GM19438 (cell line): ENCODE measurements at regions not wholly inside any gene's neighbourhood (a gene's known extent, or its start where the extent isn't known, plus 50 kb on each side); places are given as distances from the start of the nearest gene placed in this dataset.
"Not testable (repeated sequence)": the region's sequence is repeated elsewhere in the genome, so short reads cannot be mapped to it uniquely, and the experiment has no call there.

Experiments used
- ATAC-seq: cut with Tn5 transposase; IDR thresholded peaks from one replicate; pipeline ENCODE4 v1.9.1; 2021; ENCODE audit warnings: low read depth; ENCODE audit not compliant: unreplicated experiment

DNA sequence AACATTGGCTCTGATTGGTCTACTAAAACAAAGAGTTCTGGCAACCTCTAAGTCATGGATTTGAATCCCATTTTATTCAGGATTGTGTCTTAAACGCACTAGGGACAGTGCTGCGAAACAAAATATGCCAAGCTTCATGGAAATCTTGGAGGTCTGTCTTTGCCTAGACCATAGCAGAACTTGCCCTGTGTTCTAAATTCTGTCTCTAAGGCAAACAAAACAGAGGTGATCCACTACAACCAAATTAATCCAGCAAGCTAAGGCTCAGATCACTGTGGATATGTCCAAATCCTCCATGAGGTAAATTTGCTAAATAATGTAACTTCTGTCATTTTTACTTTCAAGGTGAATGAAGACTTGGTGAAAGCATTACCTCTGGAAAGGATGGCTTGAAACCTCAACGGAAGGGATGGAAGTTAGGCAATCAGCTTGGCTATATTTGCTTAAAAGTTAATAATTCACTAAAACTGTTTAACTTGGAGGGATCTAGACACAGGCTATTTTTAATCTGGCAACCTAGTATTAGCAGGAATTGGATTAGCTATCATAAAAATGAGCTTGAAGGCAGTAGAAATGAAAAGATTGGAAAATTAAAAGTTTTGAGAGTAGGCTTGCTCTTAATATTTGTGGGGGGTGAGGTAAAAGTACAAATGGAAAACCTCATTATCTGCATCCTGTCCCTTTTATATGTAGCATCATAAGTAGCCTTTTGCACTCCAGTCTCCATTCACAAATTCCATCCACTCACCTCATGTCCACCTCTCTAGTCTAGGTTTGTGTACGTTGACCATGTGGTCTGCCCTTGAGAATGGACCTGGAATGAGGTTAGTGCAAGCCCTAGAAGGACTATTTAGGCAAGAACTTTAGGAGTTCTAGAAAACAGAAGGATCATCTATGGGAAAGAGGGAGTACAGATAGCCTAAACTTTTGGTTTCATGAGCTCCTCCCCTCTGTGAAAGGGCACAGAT lies 176.2 kb downstream of the SMC2 start:
- no peak for ATAC-seq

DNA sequence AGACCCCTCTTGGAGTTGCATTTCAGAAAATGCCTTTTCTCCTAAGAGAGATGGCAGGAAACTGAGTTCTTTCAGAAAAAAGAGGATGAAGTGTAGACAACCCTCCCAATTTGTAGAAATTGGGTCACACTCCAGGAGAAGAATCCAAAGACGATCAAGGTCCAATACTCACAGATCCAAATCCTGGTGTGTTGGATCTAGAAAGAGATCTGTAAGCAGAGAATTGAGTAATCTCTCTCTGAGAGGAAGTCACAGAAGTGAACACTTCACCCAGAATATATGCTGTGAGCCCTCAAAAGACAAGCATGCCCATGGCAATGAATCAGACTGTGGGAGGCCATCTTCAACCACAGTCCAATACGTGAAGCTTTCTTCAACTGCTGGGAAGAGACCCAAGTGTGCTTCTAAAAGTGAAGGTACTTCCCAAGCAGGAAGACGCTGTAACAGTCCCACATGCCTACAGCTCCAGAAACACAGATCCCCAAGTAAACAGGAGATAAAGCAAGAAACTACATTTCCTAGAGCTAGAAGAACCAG lies 182.7 kb downstream of the SMC2 start:
- ATAC-seq, result no peak

DNA sequence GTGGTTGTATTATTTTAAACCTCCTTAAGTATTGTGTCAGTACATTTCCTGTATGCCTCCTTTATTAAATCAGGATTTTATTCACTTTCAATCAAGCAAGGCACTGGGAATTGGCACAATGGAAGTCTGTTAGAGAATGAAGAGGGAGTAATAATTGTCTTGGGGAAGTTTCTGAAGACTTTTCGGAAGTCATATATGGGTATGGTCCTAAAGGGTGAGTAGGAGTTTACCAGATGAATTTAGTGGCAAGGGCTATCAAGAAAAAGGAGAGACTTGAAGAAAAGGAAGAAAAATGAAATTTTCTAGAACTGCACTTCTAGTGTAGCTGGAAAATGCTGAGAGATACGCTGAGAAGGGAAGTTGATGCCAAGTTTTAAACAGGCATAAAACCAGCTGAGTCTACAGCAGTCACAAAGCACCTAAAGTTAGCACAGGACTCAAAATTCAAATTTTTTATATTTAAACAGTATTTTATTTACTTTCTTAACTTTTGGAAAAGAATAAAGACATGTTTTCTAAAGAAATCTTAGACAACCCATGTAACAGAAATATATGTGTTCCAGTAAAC lies 184.9 kb downstream of the SMC2 start:
- no peak for ATAC-seq

GRCh38 chr9:104279535-104280177 lies 185.5 kb downstream of the SMC2 start:
- no peak for ATAC-seq

GRCh38 chr9:104280178-104280560 lies 186.1 kb downstream of the SMC2 start:
- ATAC-seq, result no peak

GRCh38 chr9:104280711-104281110 lies 186.6 kb downstream of the SMC2 start:
- ATAC-seq, result no peak

DNA sequence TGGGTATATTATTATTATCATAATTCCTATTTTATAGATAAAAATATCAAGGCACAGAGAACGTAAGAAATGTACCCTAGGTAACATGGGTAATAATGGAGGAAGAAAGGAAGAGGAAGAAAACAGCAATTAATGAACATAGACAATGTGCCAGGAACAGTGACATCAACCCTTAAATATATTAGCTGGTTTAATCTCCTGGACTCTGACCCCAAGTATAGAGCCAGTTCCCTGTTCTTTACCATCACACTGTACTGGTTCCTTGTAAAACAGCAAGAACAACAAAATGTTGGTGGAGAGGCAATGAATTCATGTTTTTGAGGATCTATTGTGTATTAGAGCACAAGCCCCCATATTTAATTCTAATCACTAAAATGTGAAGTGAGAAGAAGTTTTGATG lies 192.1 kb downstream of the SMC2 start:
- no peak for ATAC-seq

GRCh38 chr9:104286799-104287198 lies 192.7 kb downstream of the SMC2 start:
- ATAC-seq, result no peak

DNA sequence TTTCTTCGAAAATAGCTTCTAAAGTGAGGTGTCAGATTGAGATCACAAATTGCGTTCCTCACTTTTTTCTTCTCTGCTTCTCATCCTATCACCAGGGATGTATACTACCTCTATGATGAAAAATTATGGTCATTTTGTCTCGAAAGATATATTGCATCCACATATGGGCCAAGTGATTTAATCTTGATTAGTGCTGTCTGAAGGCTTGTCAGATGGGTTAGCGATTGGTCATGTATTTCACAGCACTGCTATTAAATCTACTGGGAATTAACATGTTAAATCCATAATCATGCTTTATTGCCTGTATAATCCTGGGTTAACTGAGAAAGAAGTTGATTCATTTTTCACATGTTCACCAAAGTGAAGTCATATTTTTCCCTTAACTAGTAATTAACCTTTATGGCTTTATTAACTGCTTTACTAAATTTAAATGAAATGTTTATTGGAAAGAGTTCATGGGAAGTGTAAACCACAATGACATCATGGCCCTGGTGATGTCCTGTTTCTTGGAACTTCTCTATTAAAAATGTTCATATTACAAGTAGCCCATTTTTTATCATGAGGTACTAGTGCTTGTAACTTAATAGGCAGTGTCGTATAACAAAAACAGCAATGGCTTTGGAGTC lies 193.3 kb downstream of the SMC2 start:
- no peak for ATAC-seq

- no peak for ATAC-seq
Measured at GRCh38 chr9:104293877-104294276, 199.8 kb downstream of the SMC2 start.

- no peak for ATAC-seq
Measured at GRCh38 chr9:104300124-104300523, 203.9 kb upstream of the OR13F1 start.

GRCh38 chr9:104301755-104302154 lies 202.3 kb upstream of the OR13F1 start:
- no peak for ATAC-seq

DNA sequence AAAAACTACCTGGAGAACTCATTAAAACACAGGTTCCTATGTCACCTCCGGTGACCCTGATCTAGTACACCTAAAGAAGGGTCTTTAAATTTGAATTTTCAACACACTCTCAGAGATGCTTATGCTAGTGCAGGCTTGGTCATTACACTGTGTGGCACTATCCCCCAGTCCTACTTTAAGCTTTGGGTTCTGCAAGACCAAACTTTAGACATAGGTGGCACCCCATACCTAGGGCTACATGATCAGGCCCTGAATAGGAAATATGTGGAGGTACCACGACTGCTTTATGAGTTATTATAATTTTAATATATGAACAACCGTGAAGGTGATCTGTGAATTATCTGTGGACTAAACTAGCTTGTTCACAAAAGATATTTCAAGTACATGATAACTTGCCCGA lies 201.3 kb upstream of the OR13F1 start:
- no peak for ATAC-seq

GRCh38 chr9:104304925-104305324 lies 199.1 kb upstream of the OR13F1 start:
- no peak for ATAC-seq

DNA sequence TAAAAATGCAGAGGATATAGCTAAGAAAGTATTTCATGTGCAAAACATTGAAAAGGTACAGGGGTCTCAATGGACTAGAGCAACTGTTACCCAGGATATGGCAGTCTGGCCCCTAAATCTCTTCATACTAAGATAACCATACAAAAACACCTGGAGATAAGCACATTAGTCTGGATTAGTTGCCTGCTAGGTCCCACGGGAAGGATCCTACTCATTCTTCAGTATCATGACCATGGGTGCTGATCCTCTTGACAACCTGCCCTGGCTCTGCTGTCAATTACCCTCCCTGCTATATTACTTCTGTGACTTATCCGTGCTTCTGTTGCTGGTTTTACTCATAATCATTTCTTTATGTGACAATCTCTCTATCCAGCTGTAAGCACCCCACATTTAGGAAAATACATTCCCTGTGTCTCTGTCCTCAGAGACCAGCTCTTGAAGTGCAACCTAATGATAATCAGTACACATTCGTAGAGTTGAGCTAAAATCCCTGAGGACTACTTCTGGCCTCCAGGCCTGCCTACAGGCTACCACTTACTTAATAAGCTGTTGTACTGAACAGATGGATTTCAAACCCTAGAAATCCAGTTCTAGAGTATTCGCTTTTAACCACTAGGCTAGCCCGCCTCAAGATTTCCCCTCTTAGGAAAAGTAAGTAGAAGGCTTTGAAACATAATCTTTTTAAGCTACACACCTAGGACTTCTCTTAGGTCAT lies 190.5 kb upstream of the OR13F1 start:
- ATAC-seq, result no peak

- ATAC-seq, result not testable (repeated sequence)
Measured at GRCh38 chr9:104316201-104317009, 187.7 kb upstream of the OR13F1 start.

GRCh38 chr9:104319198-104319597 lies 184.9 kb upstream of the OR13F1 start:
- no peak for ATAC-seq

- no peak for ATAC-seq
Measured at GRCh38 chr9:104319685-104320084, 184.4 kb upstream of the OR13F1 start.

- no peak for ATAC-seq
Measured at GRCh38 chr9:104322596-104322995, 181.5 kb upstream of the OR13F1 start.
